ENCODE measurements at regions not wholly inside any gene's neighbourhood (a gene's known extent, or its start where the extent isn't known, plus 50 kb on each side); places are given as distances from the start of the nearest gene placed in this dataset.

DNA sequence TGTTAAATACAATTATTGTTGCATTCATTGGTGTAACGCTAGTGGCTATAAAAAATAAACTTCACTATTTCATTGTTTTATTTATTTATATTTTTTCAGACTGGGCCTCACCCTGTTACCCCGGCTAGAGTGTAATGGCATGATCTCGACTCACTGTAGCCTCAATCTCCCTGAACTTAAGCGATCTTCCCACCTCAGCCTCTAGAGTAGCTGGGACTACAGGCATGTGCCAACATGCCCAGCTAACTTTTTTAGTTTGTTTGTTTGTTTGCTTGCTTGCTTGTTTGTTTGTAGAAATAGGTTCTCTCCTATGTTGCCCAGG, 387.4 kb upstream of the PTBP2 start:
- DNase-seq, result no peak

DNA sequence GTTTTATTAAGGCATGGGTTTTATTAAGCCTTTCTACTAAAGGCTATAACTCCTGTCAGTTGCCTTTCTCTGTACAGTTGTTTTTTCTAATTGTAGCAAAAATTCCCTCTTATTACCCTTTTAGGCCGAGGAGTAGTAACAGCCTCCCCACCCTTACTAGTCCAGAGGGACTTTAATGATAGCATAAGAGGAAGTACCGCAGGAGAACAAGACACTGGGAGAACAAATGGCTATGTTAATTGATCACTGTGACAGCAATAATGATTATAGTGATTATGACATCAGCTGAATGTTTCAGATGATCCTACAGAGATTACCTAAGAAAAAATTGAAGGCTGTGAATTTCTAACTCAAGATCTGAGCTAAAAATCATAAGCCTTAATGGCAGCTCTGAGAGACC, 383.0 kb upstream of the PTBP2 start:
- no peak for DNase-seq

DNA sequence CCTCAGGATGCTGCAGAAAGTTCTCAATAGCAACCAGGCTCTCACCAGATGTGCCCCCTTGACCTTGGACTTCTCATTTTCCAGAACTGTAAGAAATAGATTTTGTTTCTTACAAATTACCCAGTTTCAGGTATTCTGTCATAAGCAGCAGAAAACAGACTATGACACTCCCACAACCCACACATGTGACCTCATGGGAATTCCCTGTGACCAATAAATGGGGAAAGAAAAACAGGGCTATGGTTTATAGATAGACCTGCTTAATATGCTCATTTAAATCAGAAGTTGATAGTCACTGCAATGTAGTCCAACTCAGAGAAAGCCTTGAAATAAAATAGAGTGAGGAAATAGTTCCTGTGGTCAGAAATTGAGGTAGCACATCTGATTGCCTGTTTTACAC, 380.9 kb upstream of the PTBP2 start:
- no peak for DNase-seq

DNA sequence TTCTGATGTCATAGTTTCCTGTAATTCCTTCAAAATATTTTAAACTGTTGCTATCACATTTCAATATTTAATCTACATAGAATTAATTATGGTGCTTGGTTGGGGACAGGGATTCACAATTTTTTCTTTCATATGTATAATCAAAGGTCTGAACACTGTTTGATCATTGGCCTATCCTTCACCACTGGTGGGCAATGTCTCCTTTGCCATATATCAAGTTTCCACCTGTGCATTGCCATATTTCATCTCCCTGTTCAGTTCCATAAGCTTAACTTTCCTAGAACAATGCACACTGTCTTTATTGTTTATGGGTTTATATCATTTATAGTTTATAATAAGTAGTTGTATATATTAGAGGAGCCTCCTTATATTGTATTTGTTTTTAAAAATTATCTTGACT, 374.9 kb upstream of the PTBP2 start:
- no peak for DNase-seq

DNA sequence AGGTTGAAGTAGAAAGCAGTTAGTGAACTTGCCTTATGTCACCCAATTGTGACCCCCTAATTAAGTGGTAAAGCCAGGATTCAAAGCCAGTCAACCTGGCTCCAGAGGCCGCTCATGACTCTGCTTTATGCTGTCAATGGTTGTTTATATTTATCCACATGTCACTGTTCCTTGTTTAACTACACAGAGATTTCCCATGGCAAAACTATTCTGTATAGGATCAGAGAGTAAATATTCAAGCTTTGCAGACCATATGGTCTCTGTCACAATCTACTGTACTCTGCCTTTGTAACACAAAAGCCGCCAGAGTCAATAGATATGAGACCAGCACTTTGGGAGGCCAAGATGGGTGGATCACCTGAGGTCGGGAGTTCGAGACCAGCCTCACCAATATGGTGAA, 371.7 kb upstream of the PTBP2 start:
- no peak for DNase-seq

DNA sequence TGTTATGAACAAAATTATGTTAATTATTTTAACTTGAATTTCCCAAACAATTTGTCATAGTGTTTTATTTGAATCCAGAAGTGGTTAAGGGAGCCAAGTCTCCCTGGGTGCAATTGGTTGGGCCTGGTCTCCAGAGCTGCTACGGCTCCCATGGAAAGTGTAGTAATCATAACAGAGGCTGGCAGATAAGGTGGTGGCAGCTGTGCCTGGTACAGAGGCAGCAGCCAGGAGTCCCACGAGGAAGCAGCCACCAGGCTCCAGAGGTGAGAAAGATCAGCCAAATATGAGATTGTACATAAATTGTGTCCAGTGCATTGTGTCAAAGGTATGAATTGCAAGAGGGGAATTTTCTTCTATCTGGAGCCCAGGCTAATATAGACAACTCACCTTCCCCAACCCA, 368.9 kb upstream of the PTBP2 start:
- no peak for DNase-seq

DNA sequence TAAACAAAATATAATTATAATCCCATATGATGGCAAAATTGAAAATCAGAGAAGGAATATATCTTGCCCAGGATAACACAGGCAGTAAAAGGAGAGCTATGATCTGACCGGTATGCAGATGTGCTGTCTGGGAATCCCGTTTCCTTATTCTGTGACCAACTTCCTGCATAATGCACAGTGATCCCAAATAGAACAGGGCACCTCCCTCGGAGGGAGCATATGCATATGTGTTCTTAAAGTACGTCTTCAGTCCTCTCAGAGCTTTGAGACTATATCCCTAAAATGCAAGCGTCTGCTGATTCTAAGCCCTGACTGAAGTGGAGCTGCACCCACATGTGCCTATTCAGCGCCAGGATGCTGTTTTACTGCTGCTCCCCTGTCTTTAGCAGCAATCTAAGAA, 366.1 kb upstream of the PTBP2 start:
- no peak for DNase-seq

DNA sequence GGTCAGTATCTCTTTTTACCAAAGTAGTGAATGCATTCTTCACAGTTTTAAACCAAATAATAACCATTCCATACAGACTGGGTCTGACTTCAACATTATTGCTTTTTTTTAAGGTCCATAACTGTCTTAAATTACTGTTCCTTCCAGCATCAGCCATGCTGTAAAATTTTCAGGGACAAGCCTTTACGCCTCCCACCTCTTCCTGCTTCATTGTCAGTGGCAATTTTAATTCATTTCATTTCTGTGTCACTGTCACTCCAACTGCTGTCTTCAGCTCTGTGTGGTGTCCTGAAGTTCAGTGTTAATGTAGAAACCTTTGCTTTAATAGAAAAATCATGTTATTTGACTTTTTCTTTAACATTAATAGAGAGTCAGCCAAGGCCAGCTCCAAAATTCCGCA, 365.6 kb upstream of the PTBP2 start:
- DNase-seq, result no peak

DNA sequence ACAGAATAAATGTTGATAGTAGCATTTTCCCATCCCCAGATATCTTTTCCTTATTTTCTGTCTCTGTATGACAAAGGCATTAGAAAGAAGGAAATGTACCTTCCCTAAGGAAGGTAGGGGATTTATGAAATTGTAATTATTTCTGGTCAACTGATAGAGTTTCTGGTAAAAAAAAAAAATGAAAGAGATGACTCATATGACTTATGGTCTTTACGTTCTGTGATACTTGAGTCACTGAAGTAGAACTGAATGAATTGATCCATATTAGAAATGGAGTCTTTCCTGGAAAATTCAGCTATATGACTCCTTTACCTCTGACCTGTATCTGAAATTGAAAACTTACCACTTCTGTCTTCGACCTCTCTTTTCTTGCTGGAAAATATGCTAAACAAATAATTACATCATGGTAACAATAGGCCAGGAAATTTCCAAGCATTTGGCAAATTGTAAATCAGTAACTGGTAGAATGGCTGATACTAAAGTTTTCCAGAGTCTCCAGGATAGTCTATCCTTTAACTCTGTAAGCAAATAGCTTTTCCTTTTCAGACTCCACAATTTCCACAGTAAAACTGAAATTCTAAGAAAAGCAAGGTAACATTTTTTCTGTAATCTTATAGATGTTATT, 364.3 kb upstream of the PTBP2 start:
- DNase-seq, result no peak

DNA sequence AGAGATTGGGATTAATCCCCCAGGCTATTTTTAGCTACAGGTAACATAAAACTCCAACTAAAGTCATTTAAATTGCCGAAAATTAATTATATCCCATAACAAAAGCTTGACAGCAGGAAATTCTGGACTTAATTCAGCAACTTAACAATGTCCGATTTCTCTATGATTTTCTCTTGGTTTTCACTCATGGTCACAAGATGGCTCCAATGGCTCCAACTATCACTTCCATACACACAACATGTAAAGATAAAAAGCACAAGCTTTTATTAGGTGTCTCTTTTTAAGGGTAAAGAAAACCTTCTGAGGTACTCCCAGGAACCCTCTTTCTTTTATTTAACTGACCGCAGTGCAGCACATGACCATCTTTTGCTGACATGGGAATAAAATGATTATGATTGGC, 363.5 kb upstream of the PTBP2 start:
- DNase-seq, result no peak

DNA sequence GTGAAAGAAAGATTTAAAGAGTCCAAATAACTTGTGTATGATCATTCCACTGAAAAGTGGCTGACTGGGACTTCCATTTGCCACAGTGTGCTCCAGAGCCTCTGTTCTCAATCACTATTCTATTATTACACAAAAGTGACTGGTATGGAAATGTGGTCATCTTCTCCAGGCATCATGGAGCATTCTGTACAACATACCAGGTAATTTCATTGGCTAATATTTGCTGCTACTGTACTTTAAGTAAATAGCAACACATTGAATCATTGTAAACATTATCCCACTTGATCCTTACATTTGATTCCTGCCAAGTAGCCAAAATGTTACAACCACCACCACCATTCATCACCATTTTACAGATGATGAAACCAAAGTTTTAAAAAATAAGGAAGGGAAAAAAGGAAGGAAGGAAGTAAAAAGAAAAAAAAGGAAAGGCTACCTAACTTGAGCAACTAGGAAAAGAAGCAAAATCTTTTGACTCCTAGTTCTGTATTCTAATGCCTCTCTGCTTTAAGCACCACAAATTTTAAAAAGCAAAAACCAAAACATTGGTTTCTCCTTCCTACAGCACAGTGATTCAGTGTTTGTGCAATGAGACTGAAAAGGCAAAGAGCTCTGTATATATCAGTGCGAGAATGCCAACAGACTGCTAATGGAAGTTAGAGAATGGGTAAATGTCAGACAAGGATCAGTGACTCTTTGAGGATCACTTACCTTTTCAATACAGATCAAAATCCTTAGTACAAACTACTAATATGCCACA, 361.4 kb upstream of the PTBP2 start:
- no peak for DNase-seq

DNA sequence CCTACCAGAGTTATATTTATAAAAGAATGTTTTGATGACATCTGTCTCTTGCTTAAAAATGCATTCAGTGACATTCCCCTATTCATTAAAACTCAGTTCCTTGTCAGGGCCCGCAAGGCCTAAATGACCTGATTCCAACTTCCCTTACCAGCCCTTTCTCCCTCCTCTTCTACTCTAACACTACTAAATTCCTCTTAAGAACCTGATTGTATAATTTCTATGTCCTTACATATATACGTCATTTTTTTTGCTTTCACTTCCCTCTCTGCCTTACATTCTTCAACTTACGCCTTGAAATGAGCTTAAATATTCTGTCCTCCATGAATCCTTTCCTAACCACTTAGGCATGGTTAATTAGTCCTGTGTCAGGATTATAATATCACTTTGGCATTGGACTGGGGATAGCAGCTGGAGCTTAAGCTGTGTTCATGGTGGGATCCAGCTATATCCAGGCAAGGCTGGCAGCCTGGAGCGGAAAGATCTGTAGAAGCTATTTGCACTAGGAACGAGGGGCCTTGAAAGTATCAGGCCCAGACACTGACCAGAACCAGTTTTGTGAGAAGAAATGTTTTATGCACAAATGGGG, 360.2 kb upstream of the PTBP2 start:
- no peak for DNase-seq

DNA sequence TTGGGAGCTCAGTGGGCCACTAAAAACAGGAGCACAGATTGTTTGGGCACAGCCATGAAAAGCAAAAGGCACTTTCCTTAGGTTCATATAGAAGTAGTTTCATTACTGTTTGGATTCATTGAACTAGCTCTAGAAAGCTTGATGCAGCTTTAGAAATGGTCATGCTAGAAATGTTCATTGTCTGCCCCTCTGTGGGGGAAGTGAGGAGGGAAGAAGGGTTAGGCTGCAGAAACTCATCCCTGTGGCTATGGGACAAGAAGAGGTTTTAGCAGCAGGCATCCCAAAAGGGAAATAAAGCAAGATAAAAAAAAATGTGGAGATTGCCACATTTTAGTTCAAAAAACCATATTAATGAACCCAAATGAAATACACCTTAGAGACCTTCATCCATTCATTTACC, 359.6 kb upstream of the PTBP2 start:
- no peak for DNase-seq

DNA sequence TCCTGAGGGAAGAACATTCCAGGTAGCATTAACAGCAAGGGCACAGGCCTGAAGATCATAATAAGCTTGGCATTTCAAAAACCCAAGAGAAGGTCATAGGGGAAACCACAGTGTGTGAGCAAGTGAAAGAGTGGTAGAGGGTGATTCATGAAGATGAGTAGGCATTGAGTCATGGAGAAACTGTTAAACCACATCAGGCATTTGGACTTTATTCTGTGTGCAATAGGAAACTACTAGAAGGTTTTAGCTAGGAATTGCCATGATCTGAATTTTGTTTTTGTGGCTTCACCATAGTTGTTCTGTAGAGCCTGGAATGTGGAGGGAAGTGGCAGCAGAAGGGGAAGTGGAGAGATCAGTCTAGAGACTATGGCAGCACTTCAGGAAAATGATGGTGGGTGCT, 359.0 kb upstream of the PTBP2 start:
- DNase-seq, result no peak

DNA sequence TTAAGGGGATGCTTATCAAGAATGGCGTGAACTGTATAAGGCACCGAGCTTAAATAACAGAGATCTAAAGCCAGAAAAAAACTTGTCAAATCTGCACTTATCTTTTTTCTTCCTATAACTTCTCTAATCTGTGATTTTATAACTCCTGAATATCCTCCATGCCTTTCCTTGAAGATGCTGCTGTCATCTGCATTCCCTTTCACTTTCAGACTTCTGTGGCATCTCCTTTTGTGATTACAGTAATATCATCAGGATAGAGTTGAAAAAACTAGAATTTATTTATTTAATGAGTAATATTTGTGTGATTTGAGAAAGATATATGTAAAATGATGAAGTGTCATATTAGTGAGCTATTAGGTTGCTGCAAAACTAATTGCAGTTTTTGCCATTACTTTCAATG, 357.8 kb upstream of the PTBP2 start:
- DNase-seq, result no peak

DNA sequence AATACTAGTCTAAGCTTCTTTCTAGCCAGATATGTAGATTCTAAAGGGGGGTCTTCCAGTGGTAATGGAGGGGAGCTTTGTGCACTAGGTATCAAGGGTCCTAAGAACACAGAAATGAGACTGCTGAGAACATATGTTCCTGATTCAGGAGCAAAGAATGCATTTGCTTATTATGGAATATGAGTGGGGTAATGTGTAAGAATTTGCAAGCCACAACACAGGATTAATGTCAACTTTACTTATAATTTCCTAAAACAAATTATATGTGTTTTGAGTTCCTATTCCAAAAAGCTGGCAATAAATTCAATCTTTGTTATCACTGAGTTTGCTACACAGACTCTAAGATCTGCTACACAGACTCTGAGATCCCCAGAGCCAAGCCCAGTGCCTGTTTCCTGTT, 357.0 kb upstream of the PTBP2 start:
- DNase-seq, result no peak

DNA sequence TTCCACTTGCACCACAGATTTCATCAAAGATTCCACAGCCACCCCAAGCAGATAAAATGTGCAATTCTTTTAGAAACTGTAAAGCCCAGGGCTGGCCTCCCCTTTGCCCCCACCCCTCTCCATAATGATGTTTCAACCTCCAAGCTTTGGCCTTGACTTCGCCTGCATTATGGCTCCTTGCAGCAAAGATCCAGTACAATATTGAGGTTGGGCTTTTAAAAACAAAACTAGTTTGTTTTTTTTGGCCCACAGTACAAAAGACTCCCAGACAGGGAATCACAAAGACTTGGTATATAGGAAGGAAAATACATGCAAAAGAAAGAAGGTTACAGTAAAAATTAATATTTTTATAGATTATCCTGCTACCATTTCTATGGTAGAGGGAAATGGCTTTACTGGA, 356.5 kb upstream of the PTBP2 start:
- DNase-seq, result no peak

DNA sequence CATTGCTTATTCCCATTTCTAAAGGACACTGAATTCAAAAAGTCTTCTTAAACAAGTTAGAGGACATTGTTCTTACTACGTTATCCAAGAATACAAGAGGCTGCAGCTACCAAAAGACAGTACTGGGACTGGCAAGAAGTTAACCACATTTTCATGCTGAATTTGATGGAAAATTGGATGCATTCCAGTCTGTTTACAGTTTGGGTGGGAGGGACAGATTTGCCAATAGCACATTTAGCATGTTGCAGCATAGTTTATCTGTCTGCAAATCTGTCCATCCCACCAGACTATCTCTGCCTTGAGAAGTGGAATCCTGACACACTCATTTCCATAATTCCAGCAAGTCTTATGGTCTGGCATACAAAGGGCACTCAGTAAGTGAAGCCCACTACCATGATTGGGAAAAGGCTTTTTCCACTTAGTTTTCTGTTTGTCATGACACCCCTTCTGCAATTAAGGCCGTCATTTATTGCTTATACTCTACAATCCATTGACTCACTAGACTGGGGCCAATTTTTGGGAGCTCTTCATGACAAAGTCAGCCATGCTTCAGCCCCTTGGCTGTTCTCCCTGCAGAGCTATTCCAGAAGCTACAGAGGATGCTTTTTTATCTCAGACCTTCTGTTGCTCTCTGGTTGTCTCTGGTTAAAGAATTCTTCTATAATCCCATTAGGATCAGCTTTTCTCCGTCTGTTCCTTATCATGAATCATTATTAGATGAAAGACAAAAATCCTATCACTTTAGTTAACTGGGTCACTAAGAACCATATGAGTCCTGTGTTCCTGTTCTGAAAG, 355.8 kb upstream of the PTBP2 start:
- DNase-seq, result no peak

DNA sequence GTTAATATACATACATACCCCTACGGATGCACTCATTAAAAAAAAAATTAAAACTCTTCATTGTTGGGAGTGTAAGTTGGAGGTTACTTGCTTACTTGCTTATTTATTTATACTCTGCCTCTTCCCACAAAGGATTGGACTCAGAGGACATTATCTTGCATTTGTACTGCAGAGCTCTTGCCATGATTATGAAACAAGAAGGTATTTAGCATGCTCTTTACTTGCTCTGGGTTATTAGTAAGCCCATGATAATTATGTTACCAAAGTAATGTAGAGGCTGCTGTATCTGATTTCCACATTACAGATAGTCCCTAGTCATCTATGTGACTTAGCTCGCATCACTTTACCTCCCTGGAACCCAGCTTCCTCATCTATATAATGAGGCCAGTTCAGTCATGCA, 355.1 kb upstream of the PTBP2 start:
- DNase-seq, result no peak

DNA sequence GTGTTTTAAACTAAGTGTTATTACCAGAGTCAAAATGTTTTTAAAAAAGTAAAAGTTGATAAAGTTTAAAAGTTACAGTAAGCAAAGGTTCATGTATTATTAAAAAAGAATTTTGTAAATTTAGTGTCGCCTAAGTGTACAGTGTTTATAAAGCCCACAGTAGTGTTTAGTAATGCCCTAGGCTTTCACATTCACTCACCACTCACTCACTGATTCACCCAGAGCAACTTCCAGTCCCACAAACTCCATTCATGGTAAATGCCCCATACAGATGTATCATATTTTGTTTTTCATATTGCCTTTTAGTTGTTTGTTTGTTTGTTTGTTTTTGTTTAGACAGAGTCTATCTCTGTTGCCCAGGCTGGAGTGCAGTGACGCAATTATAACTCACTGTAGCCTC, 353.8 kb upstream of the PTBP2 start:
- no peak for DNase-seq

DNA sequence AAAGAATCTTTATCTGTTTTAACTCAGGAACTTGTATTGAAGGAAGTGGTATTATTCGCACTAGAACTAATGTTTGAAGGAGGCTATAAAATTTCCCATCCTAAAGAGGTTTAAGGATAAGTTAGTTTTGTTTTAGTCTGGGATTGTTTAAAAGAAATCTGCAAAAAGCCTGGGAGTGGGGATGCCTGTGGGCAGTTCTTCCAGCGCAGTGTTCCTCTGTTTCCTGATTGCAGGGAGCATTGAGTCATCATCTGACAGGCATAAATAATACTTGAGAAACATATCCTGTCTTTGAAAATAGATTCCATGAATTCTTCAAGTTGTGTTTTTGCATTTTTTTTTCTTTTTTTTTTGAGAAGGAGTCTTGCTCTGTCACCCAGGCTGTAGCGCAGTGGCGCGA, 350.8 kb upstream of the PTBP2 start:
- no peak for DNase-seq

DNA sequence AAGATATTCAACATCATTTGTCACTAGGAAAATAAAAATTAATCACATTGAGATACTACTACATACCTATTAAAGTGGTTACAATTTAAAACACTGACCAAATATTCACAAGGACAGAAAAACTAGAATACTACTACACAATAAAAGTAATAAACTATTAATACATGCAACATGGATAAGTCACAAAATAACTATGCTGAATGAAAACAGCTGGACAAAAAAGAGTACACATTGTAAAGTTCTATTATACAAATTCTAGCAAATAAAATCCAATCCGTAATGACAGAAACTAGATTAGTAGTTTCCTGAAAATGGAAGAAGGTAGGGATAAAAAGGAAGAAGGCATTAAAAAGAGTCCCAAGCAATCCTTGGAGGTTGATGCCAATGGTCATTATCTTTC, 348.7 kb upstream of the PTBP2 start:
- DNase-seq, result no peak

DNA sequence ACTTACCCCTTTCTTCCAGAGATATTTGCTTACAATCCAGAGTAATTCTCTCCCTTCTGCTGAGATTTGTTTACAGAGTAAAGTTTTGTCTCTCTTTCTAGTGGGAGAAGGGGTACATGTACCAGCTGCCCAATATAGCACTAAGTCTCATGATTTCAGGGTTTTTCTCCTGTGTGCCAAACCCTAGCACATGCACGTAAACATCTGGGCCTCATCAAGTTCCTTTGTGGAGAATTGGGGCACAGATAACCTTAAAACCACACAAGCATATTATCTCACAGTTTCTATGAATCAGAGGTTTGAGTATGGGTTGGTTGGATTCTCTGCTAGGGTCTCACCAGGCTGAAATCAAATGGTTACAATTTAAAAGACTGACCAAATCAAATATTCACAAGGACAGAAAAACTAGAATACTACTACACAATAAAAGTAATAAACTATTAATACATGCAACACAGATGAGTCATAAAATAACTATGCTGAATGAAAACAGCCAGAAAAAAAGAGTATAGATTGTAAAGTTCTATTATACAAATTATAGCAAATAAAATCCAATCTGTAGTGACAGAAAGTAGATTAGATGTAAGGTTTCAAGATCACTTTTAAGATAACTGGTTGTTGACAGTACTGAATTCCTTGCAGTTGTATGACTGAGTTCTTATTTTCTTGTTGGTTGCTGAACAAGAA, 347.4 kb upstream of the PTBP2 start:
- DNase-seq, result no peak

DNA sequence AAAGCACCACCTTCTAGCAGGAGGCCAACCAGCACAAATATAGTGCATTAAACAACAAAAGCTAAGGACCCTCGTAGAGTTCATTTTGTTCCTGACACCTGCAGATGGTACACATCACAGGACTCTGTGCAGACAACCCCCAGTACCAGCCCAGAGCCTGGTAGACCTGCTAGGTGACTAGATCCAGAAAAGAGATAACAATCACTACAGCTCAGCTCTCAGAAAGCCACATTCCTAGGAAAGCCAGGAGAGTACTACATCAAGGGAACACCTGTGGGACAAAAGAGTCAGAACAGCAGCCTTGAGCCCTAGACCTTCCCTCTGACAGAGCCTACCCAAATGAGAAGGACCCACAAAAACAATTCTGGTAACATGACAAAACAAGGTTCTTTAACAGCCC, 344.7 kb upstream of the PTBP2 start:
- DNase-seq, result no peak
